Activated CD4-positive, alpha-beta memory T cell treated with anti-CD3 and anti-CD28 coated beads, Interleukin-2, amount 10 ng/mL, durations not matched to agents 7 days and 5 days (primary cell): ENCODE measurements at regions not wholly inside any gene's neighbourhood (a gene's known extent, or its start where the extent isn't known, plus 50 kb on each side); places are given as distances from the start of the nearest gene placed in this dataset.

Experiments used
- CTCF ChIA-PET: fragments of 350-600 bp; sonication (Branson Sonifier 250); formaldehyde crosslinking; loops from one replicate; lab custom pipeline; 2021; ENCODE audit warnings: antibody characterized with exemption, inconsistent platforms; lab: Charles Lee
- POLR2A ChIA-PET: fragments of 350-600 bp; sonication (Branson Sonifier 250); formaldehyde crosslinking; loops from one replicate; lab custom pipeline; 2021; ENCODE audit warnings: antibody characterized with exemption; lab: Charles Lee
- DNase-seq: peaks from one replicate; pipeline ENCODE4 v3.0.0-alpha.2; 2020
- H3K27ac Mint-ChIP-seq: one replicate; pipeline ENCODE4 v1.8.0; 2021; ENCODE audit warnings: mild to moderate bottlenecking, mixed read lengths
- H3K27me3 Mint-ChIP-seq: one replicate; pipeline ENCODE4 v1.8.0; 2021; ENCODE audit warnings: mixed read lengths
- H3K36me3 Mint-ChIP-seq: one replicate; pipeline ENCODE4 v1.8.0; 2021; ENCODE audit warnings: low read depth, mixed read lengths
- H3K4me1 Mint-ChIP-seq: one replicate; pipeline ENCODE4 v1.8.0; 2021; ENCODE audit warnings: mixed read lengths
- H3K4me3 Mint-ChIP-seq: one replicate; pipeline ENCODE4 v1.8.0; 2021; ENCODE audit warnings: mild to moderate bottlenecking, mixed read lengths
- H3K9me3 Mint-ChIP-seq: one replicate; pipeline ENCODE4 v1.8.0; 2021; ENCODE audit warnings: mixed read lengths

DNA sequence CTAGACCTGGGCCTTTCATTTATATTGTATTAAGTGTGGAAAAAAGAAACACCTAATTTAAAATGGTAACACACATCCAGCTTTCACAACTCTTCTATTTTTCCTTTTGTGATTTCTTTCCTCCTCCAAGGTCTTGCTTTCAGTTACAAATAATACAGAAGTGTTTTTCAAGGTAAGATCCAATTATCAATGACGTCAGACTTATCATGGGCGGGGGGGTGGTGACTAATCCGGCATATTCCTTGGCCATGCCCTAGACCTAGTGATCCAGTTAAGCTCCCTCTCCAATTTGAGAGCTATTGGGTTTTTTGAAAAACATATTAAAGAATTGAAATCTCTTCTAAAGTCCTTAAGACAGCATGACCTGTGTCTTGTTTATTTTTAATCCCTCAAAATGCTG, 669.9 kb upstream of the NR5A2 start:
- no peak overlapping the region for H3K4me3 Mint-ChIP-seq
- no peaks in the 10 kb centered on the region for H3K4me1 Mint-ChIP-seq
- CTCF ChIA-PET, result interaction anchor here (0.7 kb wide), 1 partner anchor 1957 kb away, joined by 4 read pairs; no protein-coding TSS in a partner anchor
- no peak overlapping the region for H3K27ac Mint-ChIP-seq
- H3K36me3 Mint-ChIP-seq, result no peaks in the 10 kb centered on the region
- no peak for DNase-seq
- POLR2A ChIA-PET, result no interaction called here
- peaks cover 4% of the 10 kb centered on the region for H3K9me3 Mint-ChIP-seq
- H3K27me3 Mint-ChIP-seq, result no peaks in the 10 kb centered on the region

- ChIA-PET CTCF (no interaction called here), POLR2A (no interaction called here)
- H3K27me3 Mint-ChIP-seq, result no peaks in the 10 kb centered on the region
- H3K4me1 Mint-ChIP-seq, result no peaks in the 10 kb centered on the region
- H3K9me3 Mint-ChIP-seq, result no peaks in the 10 kb centered on the region
- DNase-seq, result no peak
- no peak overlapping the region for H3K4me3 Mint-ChIP-seq
- H3K27ac Mint-ChIP-seq, result no peak overlapping the region
- no peaks in the 10 kb centered on the region for H3K36me3 Mint-ChIP-seq
Observed at GRCh38 chr1:199362996-199363395, 664.5 kb upstream of the NR5A2 start.

- H3K4me3 Mint-ChIP-seq, result no peak overlapping the region
- no peaks in the 10 kb centered on the region for H3K36me3 Mint-ChIP-seq
- POLR2A ChIA-PET, result no interaction called here
Observed at GRCh38 chr1:199373139-199373538, 654.4 kb upstream of the NR5A2 start.

DNA sequence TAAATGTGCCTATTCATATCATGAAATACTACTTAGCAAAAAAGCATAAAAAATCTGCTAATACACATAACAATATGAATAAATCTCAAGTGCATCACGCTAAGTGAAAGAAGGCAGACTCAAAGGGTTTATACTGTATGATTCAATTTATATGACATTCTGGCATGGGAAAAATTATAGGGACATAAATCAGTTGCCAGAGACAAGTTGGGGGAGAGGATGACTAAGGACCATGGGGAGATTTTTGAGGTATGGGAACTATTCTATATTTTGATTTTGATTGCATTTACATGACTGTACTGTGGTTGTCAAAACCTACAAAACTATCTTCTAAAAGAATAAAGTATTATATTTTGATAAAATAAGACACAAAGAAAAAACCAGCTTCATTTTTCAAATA, 650.3 kb upstream of the NR5A2 start:
- CTCF ChIA-PET, result no interaction called here
- Mint-ChIP-seq H3K9me3 (no peaks in the 10 kb centered on the region), H3K27ac (no peak overlapping the region), H3K4me1 (no peaks in the 10 kb centered on the region), H3K4me3 (no peak overlapping the region), H3K27me3 (peaks cover 1% of the 10 kb centered on the region), H3K36me3 (no peaks in the 10 kb centered on the region)
- DNase-seq, result no peak
- POLR2A ChIA-PET, result no interaction called here

More at GRCh38 chr1:199373139-199373538, 654.4 kb upstream of the NR5A2 start:
- CTCF ChIA-PET, result no interaction called here
- no peak overlapping the region for H3K27ac Mint-ChIP-seq
- H3K4me1 Mint-ChIP-seq, result no peaks in the 10 kb centered on the region
- no peak for DNase-seq
- no peaks in the 10 kb centered on the region for H3K9me3 Mint-ChIP-seq
- peaks cover 1% of the 10 kb centered on the region for H3K27me3 Mint-ChIP-seq

GRCh38 chr1:199383793-199384192, 643.7 kb upstream of the NR5A2 start:
- ChIA-PET POLR2A (no interaction called here), CTCF (no interaction called here)
- Mint-ChIP-seq H3K4me3 (no peak overlapping the region), H3K27me3 (no peaks in the 10 kb centered on the region), H3K36me3 (no peaks in the 10 kb centered on the region), H3K9me3 (no peaks in the 10 kb centered on the region), H3K4me1 (no peaks in the 10 kb centered on the region), H3K27ac (no peak overlapping the region)
- no peak for DNase-seq

- ChIA-PET CTCF (no interaction called here), POLR2A (no interaction called here)
- DNase-seq, result no peak
- Mint-ChIP-seq H3K9me3 (peaks cover 2% of the 10 kb centered on the region), H3K4me3 (no peak overlapping the region), H3K27me3 (no peaks in the 10 kb centered on the region), H3K36me3 (no peaks in the 10 kb centered on the region), H3K4me1 (no peaks in the 10 kb centered on the region), H3K27ac (no peak overlapping the region)
Observed at GRCh38 chr1:199394856-199395255, 632.7 kb upstream of the NR5A2 start.

- H3K4me3 Mint-ChIP-seq, result no peak overlapping the region
- ChIA-PET POLR2A (no interaction called here), CTCF (no interaction called here)
- H3K4me1 Mint-ChIP-seq, result no peaks in the 10 kb centered on the region
- no peaks in the 10 kb centered on the region for H3K9me3 Mint-ChIP-seq
- no peak for DNase-seq
- no peaks in the 10 kb centered on the region for H3K36me3 Mint-ChIP-seq
- H3K27ac Mint-ChIP-seq, result no peak overlapping the region
- no peaks in the 10 kb centered on the region for H3K27me3 Mint-ChIP-seq
Observed at GRCh38 chr1:199396456-199396855, 631.1 kb upstream of the NR5A2 start.

- no peaks in the 10 kb centered on the region for H3K9me3 Mint-ChIP-seq
- no peaks in the 10 kb centered on the region for H3K4me1 Mint-ChIP-seq
- H3K4me3 Mint-ChIP-seq, result no peak overlapping the region
- no peak overlapping the region for H3K27ac Mint-ChIP-seq
- H3K36me3 Mint-ChIP-seq, result no peaks in the 10 kb centered on the region
- H3K27me3 Mint-ChIP-seq, result peaks cover 5% of the 10 kb centered on the region
- CTCF ChIA-PET, result no interaction called here
- no peak for DNase-seq
- POLR2A ChIA-PET, result no interaction called here
Observed at GRCh38 chr1:199399996-199400724, 627.4 kb upstream of the NR5A2 start.

DNA sequence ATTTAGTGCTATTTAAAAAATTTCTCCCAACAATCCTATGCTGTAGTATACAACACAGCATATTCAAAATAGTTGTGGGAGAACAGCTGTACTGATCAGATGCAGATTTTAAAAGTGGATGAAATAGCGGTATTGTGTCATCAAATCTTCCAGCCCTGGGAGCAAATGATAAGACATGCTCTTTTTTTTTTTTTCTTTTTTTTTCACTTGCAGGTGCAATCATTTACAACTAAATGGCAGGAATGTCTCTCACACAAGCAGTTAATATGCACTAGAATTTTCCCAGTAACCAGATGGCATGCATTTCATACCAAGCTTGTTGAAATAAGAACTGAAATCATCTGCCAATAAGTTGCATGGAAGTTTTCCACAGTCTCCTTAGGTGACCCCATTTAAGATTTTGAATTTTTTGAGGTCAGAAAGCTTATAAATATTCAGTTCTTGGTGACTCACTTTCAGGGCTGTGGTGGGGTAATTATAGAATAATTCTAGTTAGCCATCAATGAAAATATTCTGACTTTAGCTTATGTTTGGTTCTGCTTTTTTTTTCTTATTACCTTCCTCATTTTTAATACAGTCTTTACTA, 623.9 kb upstream of the NR5A2 start:
- CTCF ChIA-PET, result no interaction called here
- POLR2A ChIA-PET, result interaction anchor here (0.7 kb wide), 1 partner anchor 11 kb away, joined by 3 read pairs; no protein-coding TSS in a partner anchor
- no peak overlapping the region for H3K27ac Mint-ChIP-seq
- H3K4me3 Mint-ChIP-seq, result no peak overlapping the region
- no peaks in the 10 kb centered on the region for H3K36me3 Mint-ChIP-seq
- no peak for DNase-seq
- H3K4me1 Mint-ChIP-seq, result no peaks in the 10 kb centered on the region
- H3K27me3 Mint-ChIP-seq, result peaks cover 6% of the 10 kb centered on the region
- H3K9me3 Mint-ChIP-seq, result no peaks in the 10 kb centered on the region

- POLR2A ChIA-PET, result interaction anchor here (0.7 kb wide), 1 partner anchor 10 kb away, joined by 3 read pairs; no protein-coding TSS in a partner anchor
- Mint-ChIP-seq H3K9me3 (no peaks in the 10 kb centered on the region), H3K36me3 (no peaks in the 10 kb centered on the region), H3K27me3 (peaks cover 6% of the 10 kb centered on the region), H3K4me3 (no peak overlapping the region), H3K27ac (no peak overlapping the region), H3K4me1 (no peaks in the 10 kb centered on the region)
- no peak for DNase-seq
- CTCF ChIA-PET, result no interaction called here
Observed at GRCh38 chr1:199404191-199404590, 623.3 kb upstream of the NR5A2 start.

- Mint-ChIP-seq H3K36me3 (no peaks in the 10 kb centered on the region), H3K4me1 (no peaks in the 10 kb centered on the region), H3K27me3 (peaks cover 6% of the 10 kb centered on the region), H3K4me3 (no peak overlapping the region), H3K9me3 (no peaks in the 10 kb centered on the region), H3K27ac (no peak overlapping the region)
- ChIA-PET POLR2A (no interaction called here), CTCF (no interaction called here)
- DNase-seq, result no peak
Observed at GRCh38 chr1:199404976-199405375, 622.5 kb upstream of the NR5A2 start.

DNA sequence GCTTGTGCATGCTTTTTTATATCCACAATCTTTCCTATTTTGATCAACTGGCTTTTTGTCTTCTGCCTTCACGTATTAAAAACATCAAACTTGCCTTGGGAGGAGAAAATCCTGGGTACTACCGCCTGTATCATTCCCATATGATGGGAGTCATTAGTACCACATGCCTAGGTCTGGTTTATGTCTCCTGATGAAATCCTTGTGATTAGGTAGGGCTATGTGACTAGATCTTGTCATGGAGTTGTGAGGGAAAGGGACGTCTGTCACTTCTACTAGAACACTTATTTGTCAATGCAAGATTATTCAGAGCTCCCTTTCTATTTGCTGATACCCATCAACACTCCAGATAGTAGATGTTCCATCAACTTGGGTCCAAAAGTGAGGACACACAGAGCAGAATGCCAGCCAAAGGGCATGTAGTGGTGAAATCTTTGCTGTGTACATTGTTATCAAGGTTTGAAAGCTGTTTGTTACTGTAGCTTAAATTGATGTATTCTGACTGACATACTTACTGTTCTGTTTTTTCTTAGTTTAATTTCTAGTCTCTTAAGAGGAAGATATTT, 621.8 kb upstream of the NR5A2 start:
- peaks cover 6% of the 10 kb centered on the region for H3K27me3 Mint-ChIP-seq
- H3K36me3 Mint-ChIP-seq, result no peaks in the 10 kb centered on the region
- no peaks in the 10 kb centered on the region for H3K4me1 Mint-ChIP-seq
- H3K27ac Mint-ChIP-seq, result no peak overlapping the region
- DNase-seq, result no peak
- H3K4me3 Mint-ChIP-seq, result no peak overlapping the region
- POLR2A ChIA-PET, result no interaction called here
- H3K9me3 Mint-ChIP-seq, result no peaks in the 10 kb centered on the region
- CTCF ChIA-PET, result no interaction called here

- Mint-ChIP-seq H3K4me3 (no peak overlapping the region), H3K27ac (no peak overlapping the region), H3K4me1 (no peaks in the 10 kb centered on the region), H3K9me3 (no peaks in the 10 kb centered on the region), H3K36me3 (no peaks in the 10 kb centered on the region), H3K27me3 (peaks cover 1% of the 10 kb centered on the region)
- no peak for DNase-seq
- ChIA-PET CTCF (no interaction called here), POLR2A (no interaction called here)
Observed at GRCh38 chr1:199410462-199410861, 617.0 kb upstream of the NR5A2 start.
